ENCODE measurements at regions not wholly inside any gene's neighbourhood (a gene's known extent, or its start where the extent isn't known, plus 50 kb on each side); places are given as distances from the start of the nearest gene placed in this dataset.

- no peak for DNase-seq (ENCODE audit: extremely low spot score, unreplicated experiment)
- TF ChIP-seq CTCF (conservative IDR thresholded peaks at IDR 0.05), result no peak
- Mint-ChIP-seq H3K27ac (no peak overlapping the region), H3K9me3 (no peaks in the 10 kb centered on the region), H3K36me3 (no peaks in the 10 kb centered on the region), H3K4me1 (ENCODE audit: unreplicated experiment) (no peaks in the 10 kb centered on the region), H3K27me3 (no peaks in the 10 kb centered on the region), H3K4me3 (no peak overlapping the region)
Measured at GRCh38 chr5:63456279-63456678, 506.0 kb downstream of the HTR1A start.

GRCh38 chr5:63451188-63451587 is 511.1 kb downstream of the HTR1A start:
- H3K9me3 Mint-ChIP-seq, result no peaks in the 10 kb centered on the region
- no peak overlapping the region for H3K27ac Mint-ChIP-seq
- H3K4me1 Mint-ChIP-seq (ENCODE audit: unreplicated experiment), result no peaks in the 10 kb centered on the region
- DNase-seq (ENCODE audit: extremely low spot score, unreplicated experiment), result no peak
- H3K27me3 Mint-ChIP-seq, result no peaks in the 10 kb centered on the region
- TF ChIP-seq CTCF (conservative IDR thresholded peaks at IDR 0.05), result no peak
- H3K36me3 Mint-ChIP-seq, result no peaks in the 10 kb centered on the region
- no peak overlapping the region for H3K4me3 Mint-ChIP-seq

GRCh38 chr5:63439537-63439936 is 522.7 kb downstream of the HTR1A start:
- no peaks in the 10 kb centered on the region for H3K36me3 Mint-ChIP-seq
- H3K4me3 Mint-ChIP-seq, result no peak overlapping the region
- peaks cover 4% of the 10 kb centered on the region for H3K9me3 Mint-ChIP-seq
- no peaks in the 10 kb centered on the region for H3K27me3 Mint-ChIP-seq
- DNase-seq (ENCODE audit: extremely low spot score, unreplicated experiment), result no peak
- no peak for TF ChIP-seq CTCF (conservative IDR thresholded peaks at IDR 0.05)
- H3K4me1 Mint-ChIP-seq (ENCODE audit: unreplicated experiment), result peaks cover 3% of the 10 kb centered on the region
- H3K27ac Mint-ChIP-seq, result no peak overlapping the region

GRCh38 chr5:63409737-63410136 is 552.5 kb downstream of the HTR1A start:
- TF ChIP-seq CTCF (conservative IDR thresholded peaks at IDR 0.05), result no peak
- Mint-ChIP-seq H3K27ac (no peak overlapping the region), H3K4me1 (ENCODE audit: unreplicated experiment) (no peaks in the 10 kb centered on the region), H3K36me3 (no peaks in the 10 kb centered on the region), H3K9me3 (no peaks in the 10 kb centered on the region), H3K4me3 (no peak overlapping the region), H3K27me3 (no peaks in the 10 kb centered on the region)
- no peak for DNase-seq (ENCODE audit: extremely low spot score, unreplicated experiment)

GRCh38 chr5:63408984-63409383 is 553.3 kb downstream of the HTR1A start:
- Mint-ChIP-seq H3K36me3 (no peaks in the 10 kb centered on the region), H3K9me3 (no peaks in the 10 kb centered on the region), H3K27ac (no peak overlapping the region), H3K4me1 (ENCODE audit: unreplicated experiment) (no peaks in the 10 kb centered on the region), H3K27me3 (no peaks in the 10 kb centered on the region), H3K4me3 (no peak overlapping the region)
- DNase-seq (ENCODE audit: extremely low spot score, unreplicated experiment), result no peak
- no peak for TF ChIP-seq CTCF (conservative IDR thresholded peaks at IDR 0.05)

- peak; percentile 95 for TF ChIP-seq CTCF (conservative IDR thresholded peaks at IDR 0.05)
- H3K4me3 Mint-ChIP-seq, result no peak overlapping the region
- H3K27me3 Mint-ChIP-seq, result peaks cover 2% of the 10 kb centered on the region
- DNase-seq (ENCODE audit: extremely low spot score, unreplicated experiment), result peak; percentile 71
- no peaks in the 10 kb centered on the region for H3K9me3 Mint-ChIP-seq
- H3K4me1 Mint-ChIP-seq (ENCODE audit: unreplicated experiment), result no peaks in the 10 kb centered on the region
- H3K36me3 Mint-ChIP-seq, result no peaks in the 10 kb centered on the region
- no peak overlapping the region for H3K27ac Mint-ChIP-seq
Measured at GRCh38 chr5:63401436-63402046, 560.7 kb downstream of the HTR1A start.

Data from type B pancreatic cell (in vitro differentiated cells).